ENCODE measurements at regions not wholly inside any gene's neighbourhood (a gene's known extent, or its start where the extent isn't known, plus 50 kb on each side); places are given as distances from the start of the nearest gene placed in this dataset.

DNA sequence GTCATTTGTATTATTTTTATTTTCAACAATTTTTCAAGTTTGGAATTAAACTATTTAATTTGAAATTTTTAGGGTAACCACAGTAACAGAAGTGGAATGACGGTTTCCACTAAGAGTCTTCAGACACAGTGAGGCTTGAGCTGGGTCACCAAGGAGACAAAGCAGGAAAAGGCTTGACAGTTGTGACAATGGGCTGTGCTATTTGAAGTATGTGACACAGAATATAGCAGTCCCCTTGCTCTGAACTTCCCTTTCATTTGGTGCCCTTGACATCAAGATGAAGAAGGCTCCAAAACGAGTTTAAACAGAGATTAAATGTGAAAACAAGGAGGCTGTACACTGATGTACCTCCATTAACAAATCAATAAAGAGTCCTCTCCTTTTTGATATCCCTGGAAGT lies 265.4 kb upstream of the DLGAP1 start:
- no peak for DNase-seq (ENCODE audit: low read depth in 1 of 2, low spot score in 1 of 2)
- Histone ChIP-seq H3K9me3 (no peaks in the 10 kb centered on the region), H3K27ac (no peak overlapping the region), H3K4me2 (no peak overlapping the region), H3K4me3 (no peak overlapping the region), H3K4me1 (no peaks in the 10 kb centered on the region)
- FAIRE-seq, result no peak
- CTCF ChIA-PET, result no interaction called here
- TF ChIP-seq ZFP36 (IDR thresholded peaks at IDR 0.05; ENCODE audit: borderline replicate concordance, partially characterized antibody), result no peak
- no peak for TF ChIP-seq ESRRA (IDR thresholded peaks at IDR 0.05; ENCODE audit: borderline replicate concordance, low read length)
- TF ChIP-seq CHD4 (IDR thresholded peaks at IDR 0.05; ENCODE audit: borderline replicate concordance), result no peak
- no peak for TF ChIP-seq BHLHE40 (IDR thresholded peaks at IDR 0.05; ENCODE audit: low read depth, low read length)
- no peak for TF ChIP-seq RAD21 (conservative IDR thresholded peaks at IDR 0.05 in 1 of 2, IDR thresholded peaks at IDR 0.05 in 1 of 2)
- TF ChIP-seq ZNF302 (CRISPR knock-in tag; IDR thresholded peaks at IDR 0.05), result no peak
- TF ChIP-seq CEBPB (IDR thresholded peaks at IDR 0.05), result no peak
- TF ChIP-seq NPAS2 (CRISPR knock-in tag; IDR thresholded peaks at IDR 0.05; ENCODE audit: borderline replicate concordance), result no peak
- no peak for TF ChIP-seq RARB (CRISPR knock-in tag; IDR thresholded peaks at IDR 0.05)
- TF ChIP-seq, protein P1, sequence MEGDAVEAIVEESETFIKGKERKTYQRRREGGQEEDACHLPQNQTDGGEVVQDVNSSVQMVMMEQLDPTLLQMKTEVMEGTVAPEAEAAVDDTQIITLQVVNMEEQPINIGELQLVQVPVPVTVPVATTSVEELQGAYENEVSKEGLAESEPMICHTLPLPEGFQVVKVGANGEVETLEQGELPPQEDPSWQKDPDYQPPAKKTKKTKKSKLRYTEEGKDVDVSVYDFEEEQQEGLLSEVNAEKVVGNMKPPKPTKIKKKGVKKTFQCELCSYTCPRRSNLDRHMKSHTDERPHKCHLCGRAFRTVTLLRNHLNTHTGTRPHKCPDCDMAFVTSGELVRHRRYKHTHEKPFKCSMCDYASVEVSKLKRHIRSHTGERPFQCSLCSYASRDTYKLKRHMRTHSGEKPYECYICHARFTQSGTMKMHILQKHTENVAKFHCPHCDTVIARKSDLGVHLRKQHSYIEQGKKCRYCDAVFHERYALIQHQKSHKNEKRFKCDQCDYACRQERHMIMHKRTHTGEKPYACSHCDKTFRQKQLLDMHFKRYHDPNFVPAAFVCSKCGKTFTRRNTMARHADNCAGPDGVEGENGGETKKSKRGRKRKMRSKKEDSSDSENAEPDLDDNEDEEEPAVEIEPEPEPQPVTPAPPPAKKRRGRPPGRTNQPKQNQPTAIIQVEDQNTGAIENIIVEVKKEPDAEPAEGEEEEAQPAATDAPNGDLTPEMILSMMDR (IDR thresholded peaks at IDR 0.05), result no peak
- no peak for TF ChIP-seq SMC3 (IDR thresholded peaks at IDR 0.05)
- no peak for TF ChIP-seq SREBF2 (IDR thresholded peaks at IDR 0.05)
- POLR2A ChIA-PET, result no interaction called here
- WGBS (ENCODE audit: missing lambda C conversion rate), result 3% methylated on average over 2 of the region's 2 CpGs
- ATAC-seq, result no peak

DNA sequence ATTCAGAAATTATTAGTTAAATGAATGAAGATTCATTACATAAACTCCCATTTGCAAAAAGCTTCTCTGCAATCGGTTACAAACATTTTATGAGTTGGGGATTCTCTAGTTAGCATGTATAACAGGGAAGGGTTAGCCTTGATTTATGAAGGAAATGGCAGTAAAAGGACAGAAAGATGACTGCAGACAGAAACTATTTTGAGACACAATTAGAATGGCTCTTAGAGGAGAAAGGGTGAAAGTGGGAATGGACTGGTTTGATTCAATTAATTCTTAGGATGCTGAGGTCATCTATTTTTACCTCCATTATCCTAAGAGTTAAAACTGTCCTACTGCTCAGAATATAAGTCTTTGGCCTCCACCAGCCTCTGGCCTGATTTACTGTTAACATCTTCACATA lies 250.8 kb upstream of the DLGAP1 start:
- Histone ChIP-seq H3K4me3 (no peak overlapping the region), H3K4me1 (no peaks in the 10 kb centered on the region), H3K4me2 (no peak overlapping the region), H3K27ac (no peak overlapping the region), H3K9me3 (no peaks in the 10 kb centered on the region)
- 5% methylated on average over 1 of the region's 1 CpG for WGBS (ENCODE audit: missing lambda C conversion rate)
- no peak for ATAC-seq
- ChIA-PET CTCF (no interaction called here), POLR2A (no interaction called here)
- TF ChIP-seq RARB (CRISPR knock-in tag; IDR thresholded peaks at IDR 0.05), result no peak
- TF ChIP-seq, protein P2, sequence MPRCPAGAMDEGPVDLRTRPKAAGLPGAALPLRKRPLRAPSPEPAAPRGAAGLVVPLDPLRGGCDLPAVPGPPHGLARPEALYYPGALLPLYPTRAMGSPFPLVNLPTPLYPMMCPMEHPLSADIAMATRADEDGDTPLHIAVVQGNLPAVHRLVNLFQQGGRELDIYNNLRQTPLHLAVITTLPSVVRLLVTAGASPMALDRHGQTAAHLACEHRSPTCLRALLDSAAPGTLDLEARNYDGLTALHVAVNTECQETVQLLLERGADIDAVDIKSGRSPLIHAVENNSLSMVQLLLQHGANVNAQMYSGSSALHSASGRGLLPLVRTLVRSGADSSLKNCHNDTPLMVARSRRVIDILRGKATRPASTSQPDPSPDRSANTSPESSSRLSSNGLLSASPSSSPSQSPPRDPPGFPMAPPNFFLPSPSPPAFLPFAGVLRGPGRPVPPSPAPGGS (IDR thresholded peaks at IDR 0.05), result no peak
- no peak for TF ChIP-seq BHLHE40 (IDR thresholded peaks at IDR 0.05; ENCODE audit: low read depth, low read length)
- FAIRE-seq, result no peak
- DNase-seq (ENCODE audit: low read depth in 1 of 2, low spot score in 1 of 2), result no peak

DNA sequence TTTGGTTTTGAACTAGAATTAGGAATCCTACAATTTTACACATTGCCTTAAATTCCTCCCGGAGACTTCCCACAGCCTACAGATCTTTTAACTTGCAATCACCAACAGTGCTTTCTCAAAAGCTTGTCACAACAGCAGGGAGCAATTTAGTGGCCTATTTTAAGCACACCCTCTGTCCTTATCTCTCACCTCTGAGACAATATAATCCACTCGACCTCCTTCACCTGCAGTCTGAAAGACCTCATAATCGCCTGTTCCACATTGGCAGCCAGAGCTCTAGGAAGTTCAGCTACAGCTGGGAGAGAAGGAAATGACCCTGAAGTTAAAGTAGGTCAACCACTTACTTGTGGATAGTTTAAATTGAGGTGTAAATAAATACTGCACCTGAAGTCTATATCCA lies 249.7 kb upstream of the DLGAP1 start:
- no peak for FAIRE-seq
- no peak overlapping the region for H3K4me3 ChIP-seq
- H3K4me1 ChIP-seq, result no peaks in the 10 kb centered on the region
- ATAC-seq, result no peak
- no peak overlapping the region for H3K27ac ChIP-seq
- no peaks in the 10 kb centered on the region for H3K9me3 ChIP-seq
- no peak overlapping the region for H3K4me2 ChIP-seq
- TF ChIP-seq ZNF302 (CRISPR knock-in tag; IDR thresholded peaks at IDR 0.05) (no peak), KDM5A (IDR thresholded peaks at IDR 0.05) (no peak), NPAS2 (CRISPR knock-in tag; IDR thresholded peaks at IDR 0.05; ENCODE audit: borderline replicate concordance) (no peak), RNF2 (IDR thresholded peaks at IDR 0.05; ENCODE audit: borderline replicate concordance, low read depth) (no peak), MAFK (IDR thresholded peaks at IDR 0.05; ENCODE audit: partially characterized antibody) (no peak), HOXB5 (CRISPR knock-in tag; IDR thresholded peaks at IDR 0.05) (no peak)
- TF ChIP-seq, protein P3, sequence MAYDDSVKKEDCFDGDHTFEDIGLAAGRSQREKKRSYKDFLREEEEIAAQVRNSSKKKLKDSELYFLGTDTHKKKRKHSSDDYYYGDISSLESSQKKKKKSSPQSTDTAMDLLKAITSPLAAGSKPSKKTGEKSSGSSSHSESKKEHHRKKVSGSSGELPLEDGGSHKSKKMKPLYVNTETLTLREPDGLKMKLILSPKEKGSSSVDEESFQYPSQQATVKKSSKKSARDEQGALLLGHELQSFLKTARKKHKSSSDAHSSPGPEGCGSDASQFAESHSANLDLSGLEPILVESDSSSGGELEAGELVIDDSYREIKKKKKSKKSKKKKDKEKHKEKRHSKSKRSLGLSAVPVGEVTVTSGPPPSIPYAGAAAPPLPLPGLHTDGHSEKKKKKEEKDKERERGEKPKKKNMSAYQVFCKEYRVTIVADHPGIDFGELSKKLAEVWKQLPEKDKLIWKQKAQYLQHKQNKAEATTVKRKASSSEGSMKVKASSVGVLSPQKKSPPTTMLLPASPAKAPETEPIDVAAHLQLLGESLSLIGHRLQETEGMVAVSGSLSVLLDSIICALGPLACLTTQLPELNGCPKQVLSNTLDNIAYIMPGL (CRISPR knock-in tag; IDR thresholded peaks at IDR 0.05; ENCODE audit: borderline replicate concordance), result no peak
- TF ChIP-seq, protein P4, sequence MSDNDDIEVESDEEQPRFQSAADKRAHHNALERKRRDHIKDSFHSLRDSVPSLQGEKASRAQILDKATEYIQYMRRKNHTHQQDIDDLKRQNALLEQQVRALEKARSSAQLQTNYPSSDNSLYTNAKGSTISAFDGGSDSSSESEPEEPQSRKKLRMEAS (IDR thresholded peaks at IDR 0.05), result no peak
- TF ChIP-seq, protein P5, sequence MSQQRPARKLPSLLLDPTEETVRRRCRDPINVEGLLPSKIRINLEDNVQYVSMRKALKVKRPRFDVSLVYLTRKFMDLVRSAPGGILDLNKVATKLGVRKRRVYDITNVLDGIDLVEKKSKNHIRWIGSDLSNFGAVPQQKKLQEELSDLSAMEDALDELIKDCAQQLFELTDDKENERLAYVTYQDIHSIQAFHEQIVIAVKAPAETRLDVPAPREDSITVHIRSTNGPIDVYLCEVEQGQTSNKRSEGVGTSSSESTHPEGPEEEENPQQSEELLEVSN (IDR thresholded peaks at IDR 0.05; ENCODE audit: borderline replicate concordance, low read depth), result no peak
- no peak for DNase-seq (ENCODE audit: low read depth in 1 of 2, low spot score in 1 of 2)
- WGBS (ENCODE audit: missing lambda C conversion rate), result 10% methylated on average over 2 of the region's 3 CpGs
- ChIA-PET CTCF (no interaction called here), POLR2A (no interaction called here)

Measured in A549 (cell line).